HEK293 (cell line): ENCODE measurements at regions not wholly inside any gene's neighbourhood (a gene's known extent, or its start where the extent isn't known, plus 50 kb on each side); places are given as distances from the start of the nearest gene placed in this dataset.

Experiments
- CTCF ChIA-PET: fragments of 350-600 bp; formaldehyde crosslinking; extraction: SDS; loops from one replicate; lab custom pipeline; 2021; ENCODE audit warnings: antibody characterized with exemption; lab: Yijun Ruan, JAX
- POLR2A ChIA-PET: fragments of 300-600 bp; formaldehyde crosslinking; extraction: SDS; loops from one replicate; lab custom pipeline; 2020; ENCODE audit warnings: antibody characterized with exemption, inconsistent platforms; lab: Yijun Ruan, JAX
- H3K27ac ChIP-seq: fragments of 200-500 bp; sonication (Bioruptor generic); 2 replicates; pipeline ENCODE4 v1.5.1; 2014; ENCODE audit warnings: low read depth, low read length, control low read depth, inconsistent platforms; ENCODE audit errors: extremely low read depth
- H3K36me3 ChIP-seq, 2 experiments: fragments of 200-500 bp in 1 of 2; sonication (Bioruptor generic) in 1 of 2; 1 replicate in 1 of 2; 2 replicates in 1 of 2; pipeline ENCODE4 v1.5.1; 2014 to 2017; ENCODE audit warnings: inconsistent platforms in 2 of 2, low read length in 2 of 2; ENCODE audit not compliant: control insufficient read depth in 2 of 2, insufficient read depth in 1 of 2
- H3K4me1 ChIP-seq: fragments of 200-500 bp; sonication (Bioruptor generic); 2 replicates; pipeline ENCODE4 v1.5.1; 2014; ENCODE audit warnings: mild to moderate bottlenecking, low read length, inconsistent platforms; ENCODE audit not compliant: control insufficient read depth, insufficient read depth
- H3K4me3 ChIP-seq: 2 replicates; pipeline ENCODE4 v1.5.1; 2011; ENCODE audit warnings: low read depth, mild to moderate bottlenecking, control low read depth, low read length, moderate library complexity
- H3K9me3 ChIP-seq: fragments of 200-500 bp; sonication (Bioruptor generic); 2 replicates; pipeline ENCODE4 v1.5.1; 2014; ENCODE audit warnings: low read depth, low read length, inconsistent platforms; ENCODE audit not compliant: control insufficient read depth, insufficient read depth
- GLI2 ChIP-seq: fragments of 450-650 bp; formaldehyde crosslinking; IDR thresholded peaks from 2 replicates; pipeline ENCODE4; 2017; ENCODE audit warnings: missing biosample characterization, missing genetic modification characterization, low read depth, borderline replicate concordance
- KLF16 ChIP-seq: fragments of 450-650 bp; formaldehyde crosslinking; IDR thresholded peaks from 2 replicates; pipeline ENCODE4 v1.5.1; 2017; ENCODE audit warnings: missing biosample characterization, missing genetic modification characterization
- MZF1 ChIP-seq: fragments of 450-650 bp; formaldehyde crosslinking; IDR thresholded peaks from 2 replicates; pipeline ENCODE4 v1.5.1; 2017; ENCODE audit warnings: missing biosample characterization, missing genetic modification characterization, borderline replicate concordance
- SCRT1 ChIP-seq: fragments of 450-650 bp; formaldehyde crosslinking; IDR thresholded peaks from 2 replicates; pipeline ENCODE4 v1.5.1; 2016; ENCODE audit warnings: missing biosample characterization, missing genetic modification characterization, borderline replicate concordance
- ZBTB17 ChIP-seq: fragments of 450-650 bp; formaldehyde crosslinking; IDR thresholded peaks from 2 replicates; pipeline ENCODE4 v1.5.1; 2016; ENCODE audit warnings: missing biosample characterization, missing genetic modification characterization
- ZNF2 ChIP-seq: fragments of 450-650 bp; formaldehyde crosslinking; IDR thresholded peaks from 2 replicates; pipeline ENCODE4 v1.5.1; 2016; ENCODE audit warnings: missing biosample characterization, missing genetic modification characterization
- ZNF24 ChIP-seq: fragments of 450-650 bp; formaldehyde crosslinking; IDR thresholded peaks from 2 replicates; pipeline ENCODE4 v1.5.1; 2016; ENCODE audit warnings: missing biosample characterization, missing genetic modification characterization
- ZNF404 ChIP-seq: fragments of 450-650 bp; formaldehyde crosslinking; IDR thresholded peaks from 2 replicates; pipeline ENCODE4 v1.5.1; 2017; ENCODE audit warnings: missing biosample characterization, missing genetic modification characterization
- ZNF433 ChIP-seq: fragments of 450-650 bp; formaldehyde crosslinking; IDR thresholded peaks from 2 replicates; pipeline ENCODE4 v1.5.1; 2016; ENCODE audit warnings: missing biosample characterization, missing genetic modification characterization, low read depth
- ZNF558 ChIP-seq: fragments of 450-650 bp; formaldehyde crosslinking; IDR thresholded peaks from 2 replicates; pipeline ENCODE4 v1.5.1; 2016; ENCODE audit warnings: missing biosample characterization, missing genetic modification characterization
- ZNF658 ChIP-seq: fragments of 450-650 bp; formaldehyde crosslinking; IDR thresholded peaks from 2 replicates; pipeline ENCODE4; 2016; ENCODE audit warnings: missing biosample characterization, missing genetic modification characterization
- ZNF677 ChIP-seq: fragments of 450-650 bp; IDR thresholded peaks from 2 replicates; pipeline ENCODE4 v1.5.0; 2018; ENCODE audit warnings: missing biosample characterization, mild to moderate bottlenecking, missing genetic modification characterization, moderate library complexity
- TF ChIP-seq, protein P1 (sequence below): fragments of 450-650 bp; formaldehyde crosslinking; IDR thresholded peaks from 2 replicates; pipeline ENCODE4 v1.5.1; 2016; ENCODE audit warnings: missing biosample characterization, missing genetic modification characterization
- TF ChIP-seq, protein P2 (sequence below): fragments of 450-650 bp; formaldehyde crosslinking; IDR thresholded peaks from 2 replicates; pipeline ENCODE4 v1.5.1; 2016; ENCODE audit warnings: missing biosample characterization, missing genetic modification characterization
- TF ChIP-seq, protein P3 (sequence below): fragments of 450-650 bp; IDR thresholded peaks from 2 replicates; pipeline ENCODE4 v1.5.1; 2018; ENCODE audit warnings: missing biosample characterization, mild to moderate bottlenecking, missing genetic modification characterization

DNA sequence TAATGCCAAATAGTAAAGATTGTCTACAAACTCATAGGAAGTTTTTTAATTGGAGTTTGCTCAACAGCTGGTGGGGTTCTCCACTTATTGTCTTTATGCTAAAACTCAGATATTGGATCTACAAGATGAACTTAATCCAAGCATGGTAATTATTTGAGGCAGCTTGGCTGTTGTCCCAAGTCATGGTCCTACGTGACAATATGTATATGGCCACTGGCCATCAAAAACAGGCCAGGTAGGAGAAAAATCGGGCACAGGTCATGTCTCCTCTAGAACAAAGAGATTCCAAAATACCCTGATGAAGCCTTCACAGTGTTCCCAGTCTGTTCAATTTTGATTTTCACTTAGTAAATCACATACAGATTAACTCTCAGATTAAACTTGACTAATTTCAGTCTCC lies 606.4 kb downstream of the TNS3 start (continued):
- TF ChIP-seq, protein P1, sequence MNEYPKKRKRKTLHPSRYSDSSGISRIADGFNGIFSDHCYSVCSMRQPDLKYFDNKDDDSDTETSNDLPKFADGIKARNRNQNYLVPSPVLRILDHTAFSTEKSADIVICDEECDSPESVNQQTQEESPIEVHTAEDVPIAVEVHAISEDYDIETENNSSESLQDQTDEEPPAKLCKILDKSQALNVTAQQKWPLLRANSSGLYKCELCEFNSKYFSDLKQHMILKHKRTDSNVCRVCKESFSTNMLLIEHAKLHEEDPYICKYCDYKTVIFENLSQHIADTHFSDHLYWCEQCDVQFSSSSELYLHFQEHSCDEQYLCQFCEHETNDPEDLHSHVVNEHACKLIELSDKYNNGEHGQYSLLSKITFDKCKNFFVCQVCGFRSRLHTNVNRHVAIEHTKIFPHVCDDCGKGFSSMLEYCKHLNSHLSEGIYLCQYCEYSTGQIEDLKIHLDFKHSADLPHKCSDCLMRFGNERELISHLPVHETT: no peak
- TF ChIP-seq, protein P2, sequence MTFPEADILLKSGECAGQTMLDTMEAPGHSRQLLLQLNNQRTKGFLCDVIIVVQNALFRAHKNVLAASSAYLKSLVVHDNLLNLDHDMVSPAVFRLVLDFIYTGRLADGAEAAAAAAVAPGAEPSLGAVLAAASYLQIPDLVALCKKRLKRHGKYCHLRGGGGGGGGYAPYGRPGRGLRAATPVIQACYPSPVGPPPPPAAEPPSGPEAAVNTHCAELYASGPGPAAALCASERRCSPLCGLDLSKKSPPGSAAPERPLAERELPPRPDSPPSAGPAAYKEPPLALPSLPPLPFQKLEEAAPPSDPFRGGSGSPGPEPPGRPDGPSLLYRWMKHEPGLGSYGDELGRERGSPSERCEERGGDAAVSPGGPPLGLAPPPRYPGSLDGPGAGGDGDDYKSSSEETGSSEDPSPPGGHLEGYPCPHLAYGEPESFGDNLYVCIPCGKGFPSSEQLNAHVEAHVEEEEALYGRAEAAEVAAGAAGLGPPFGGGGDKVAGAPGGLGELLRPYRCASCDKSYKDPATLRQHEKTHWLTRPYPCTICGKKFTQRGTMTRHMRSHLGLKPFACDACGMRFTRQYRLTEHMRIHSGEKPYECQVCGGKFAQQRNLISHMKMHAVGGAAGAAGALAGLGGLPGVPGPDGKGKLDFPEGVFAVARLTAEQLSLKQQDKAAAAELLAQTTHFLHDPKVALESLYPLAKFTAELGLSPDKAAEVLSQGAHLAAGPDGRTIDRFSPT (tag by site-specific recombination): no peak
- no peak for TF ChIP-seq ZNF677 (tag by site-specific recombination)

DNA sequence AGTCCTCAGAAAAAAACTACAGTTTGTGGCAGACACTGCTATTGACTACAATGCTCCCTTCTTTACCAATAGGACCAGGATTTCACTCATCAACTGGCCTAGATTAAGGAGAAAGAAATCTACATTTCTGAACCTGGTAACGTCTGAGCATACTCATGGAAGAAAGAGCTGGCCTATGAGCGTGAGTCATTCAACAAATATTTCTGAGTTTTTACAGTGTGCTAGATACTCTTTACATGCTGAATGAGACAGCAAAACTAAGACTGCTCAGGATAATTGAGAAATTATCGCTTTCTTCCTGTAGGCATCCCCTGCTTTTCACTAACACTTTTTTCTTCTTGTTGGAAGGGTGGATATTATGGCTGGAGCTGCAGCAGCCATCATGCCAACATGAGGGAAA lies 609.7 kb downstream of the TNS3 start:
- POLR2A ChIA-PET: no interaction called here
- Histone ChIP-seq H3K9me3 (no peaks in the 10 kb centered on the region), H3K27ac (no peak overlapping the region), H3K4me3 (no peak overlapping the region), H3K4me1 (no peaks in the 10 kb centered on the region), H3K36me3 (no peaks in the 10 kb centered on the region)
- CTCF ChIA-PET: interaction anchor here (0.8 kb wide), 1 partner anchor 1049 kb away, joined by 3 read pairs; no protein-coding TSS in a partner anchor
- no peak for TF ChIP-seq MZF1 (tag by site-specific recombination)
- TF ChIP-seq ZNF433 (tag by site-specific recombination): no peak

DNA sequence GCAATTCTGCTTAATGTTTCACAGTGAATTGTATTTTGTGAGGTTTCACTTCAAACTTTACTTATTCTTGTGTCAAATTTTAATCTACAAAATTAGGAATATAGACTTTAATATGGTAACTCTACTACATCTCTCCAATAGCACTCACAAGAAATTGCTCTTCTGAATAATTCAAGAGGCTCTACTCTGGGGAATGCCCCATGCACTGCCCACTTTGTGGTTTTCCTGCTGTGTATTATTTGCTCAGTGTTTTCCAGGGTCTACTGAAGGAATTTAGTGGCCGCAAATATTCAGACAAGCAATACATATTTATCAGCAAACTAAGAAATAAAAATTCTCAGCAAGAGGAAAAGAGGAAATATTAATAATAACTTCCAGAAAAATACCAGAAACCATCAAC lies 611.4 kb downstream of the TNS3 start:
- no peaks in the 10 kb centered on the region for H3K9me3 ChIP-seq
- no peak overlapping the region for H3K27ac ChIP-seq
- no peaks in the 10 kb centered on the region for H3K4me1 ChIP-seq
- no peak overlapping the region for H3K4me3 ChIP-seq
- TF ChIP-seq ZNF404 (no peak), ZNF558 (tag by site-specific recombination) (no peak)
- ChIA-PET POLR2A (no interaction called here), CTCF (no interaction called here)
- H3K36me3 ChIP-seq: no peaks in the 10 kb centered on the region

DNA sequence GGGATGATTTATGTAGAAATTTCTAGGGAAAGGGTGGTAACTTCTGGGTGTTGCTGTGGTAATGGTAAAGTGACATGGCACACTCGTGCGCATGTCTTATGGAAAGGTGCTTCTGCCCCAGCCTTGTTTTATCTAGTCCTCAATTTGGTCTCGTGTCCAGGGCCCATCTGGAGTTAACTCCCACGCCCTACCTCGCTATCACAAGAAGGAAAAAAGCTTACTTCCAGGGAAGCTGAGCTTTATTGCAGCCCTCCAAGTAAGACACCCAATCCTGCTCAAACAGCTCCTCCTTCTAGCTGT lies 611.8 kb downstream of the TNS3 start:
- ChIA-PET POLR2A (no interaction called here), CTCF (no interaction called here)
- no peaks in the 10 kb centered on the region for H3K36me3 ChIP-seq
- no peak for TF ChIP-seq ZNF2 (tag by site-specific recombination)
- TF ChIP-seq ZNF658 (tag by site-specific recombination): no peak
- TF ChIP-seq KLF16: no peak
- TF ChIP-seq, protein P3, sequence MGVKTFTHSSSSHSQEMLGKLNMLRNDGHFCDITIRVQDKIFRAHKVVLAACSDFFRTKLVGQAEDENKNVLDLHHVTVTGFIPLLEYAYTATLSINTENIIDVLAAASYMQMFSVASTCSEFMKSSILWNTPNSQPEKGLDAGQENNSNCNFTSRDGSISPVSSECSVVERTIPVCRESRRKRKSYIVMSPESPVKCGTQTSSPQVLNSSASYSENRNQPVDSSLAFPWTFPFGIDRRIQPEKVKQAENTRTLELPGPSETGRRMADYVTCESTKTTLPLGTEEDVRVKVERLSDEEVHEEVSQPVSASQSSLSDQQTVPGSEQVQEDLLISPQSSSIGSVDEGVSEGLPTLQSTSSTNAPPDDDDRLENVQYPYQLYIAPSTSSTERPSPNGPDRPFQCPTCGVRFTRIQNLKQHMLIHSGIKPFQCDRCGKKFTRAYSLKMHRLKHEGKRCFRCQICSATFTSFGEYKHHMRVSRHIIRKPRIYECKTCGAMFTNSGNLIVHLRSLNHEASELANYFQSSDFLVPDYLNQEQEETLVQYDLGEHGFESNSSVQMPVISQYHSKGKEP (tag by site-specific recombination): no peak
- TF ChIP-seq SCRT1 (tag by site-specific recombination): no peak
- TF ChIP-seq ZNF24 (tag by site-specific recombination): no peak
- TF ChIP-seq GLI2 (tag by site-specific recombination): no peak
- no peak for TF ChIP-seq ZBTB17 (tag by site-specific recombination)
- H3K9me3 ChIP-seq: no peaks in the 10 kb centered on the region
- H3K4me3 ChIP-seq: no peak overlapping the region
- H3K4me1 ChIP-seq: no peaks in the 10 kb centered on the region
- no peak overlapping the region for H3K27ac ChIP-seq
